ENCODE measurements at regions not wholly inside any gene's neighbourhood (a gene's known extent, or its start where the extent isn't known, plus 50 kb on each side); places are given as distances from the start of the nearest gene placed in this dataset.
A peak's percentile ranks its signal among the peaks of the same experiment; 100 is the strongest.

- peak in 1 of 2 experiments; percentile 20 for DNase-seq (ENCODE audit: low spot score in 2 of 2, unreplicated experiment in 2 of 2)
- no peaks in the 10 kb centered on the region for H3K27me3 Mint-ChIP-seq (ENCODE audit: low read depth)
- no peak overlapping the region for H3K27ac Mint-ChIP-seq
- H3K36me3 Mint-ChIP-seq: no peaks in the 10 kb centered on the region
- no peak overlapping the region for H3K4me3 Mint-ChIP-seq
- TF ChIP-seq CTCF (IDR thresholded peaks at IDR 0.05; ENCODE audit: unreplicated experiment): no peak
- peaks cover 15% of the 10 kb centered on the region for H3K4me1 Mint-ChIP-seq
- H3K9me3 Mint-ChIP-seq: peaks cover 8% of the 10 kb centered on the region
Measured at GRCh38 chrX:69024161-69024736, 141.0 kb downstream of the PJA1 start.

GRCh38 chrX:69022430-69022829 is 142.8 kb downstream of the PJA1 start:
- DNase-seq (ENCODE audit: low spot score in 2 of 2, unreplicated experiment in 2 of 2): no peak

GRCh38 chrX:69021141-69021960 is 143.9 kb downstream of the PJA1 start:
- Mint-ChIP-seq H3K27ac (no peak overlapping the region), H3K4me1 (peaks cover 6% of the 10 kb centered on the region), H3K4me3 (no peak overlapping the region), H3K9me3 (peaks cover 8% of the 10 kb centered on the region), H3K27me3 (ENCODE audit: low read depth) (no peaks in the 10 kb centered on the region), H3K36me3 (no peaks in the 10 kb centered on the region)
- DNase-seq (ENCODE audit: low spot score in 2 of 2, unreplicated experiment in 2 of 2): peak in 1 of 2 experiments; percentile 28
- no peak for TF ChIP-seq CTCF (IDR thresholded peaks at IDR 0.05; ENCODE audit: unreplicated experiment)

More at GRCh38 chrX:69022430-69022829, 142.8 kb downstream of the PJA1 start:
- H3K27ac Mint-ChIP-seq: no peak overlapping the region
- H3K4me3 Mint-ChIP-seq: no peak overlapping the region
- TF ChIP-seq CTCF (IDR thresholded peaks at IDR 0.05; ENCODE audit: unreplicated experiment): no peak
- H3K36me3 Mint-ChIP-seq: no peaks in the 10 kb centered on the region
- H3K9me3 Mint-ChIP-seq: peaks cover 8% of the 10 kb centered on the region
- H3K27me3 Mint-ChIP-seq (ENCODE audit: low read depth): no peaks in the 10 kb centered on the region
- H3K4me1 Mint-ChIP-seq: peaks cover 10% of the 10 kb centered on the region

GRCh38 chrX:69020316-69020715 is 144.9 kb downstream of the PJA1 start:
- no peak for DNase-seq (ENCODE audit: low spot score in 2 of 2, unreplicated experiment in 2 of 2)
- H3K36me3 Mint-ChIP-seq: no peaks in the 10 kb centered on the region
- no peak overlapping the region for H3K4me3 Mint-ChIP-seq
- no peaks in the 10 kb centered on the region for H3K27me3 Mint-ChIP-seq (ENCODE audit: low read depth)
- no peak for TF ChIP-seq CTCF (IDR thresholded peaks at IDR 0.05; ENCODE audit: unreplicated experiment)
- H3K9me3 Mint-ChIP-seq: no peaks in the 10 kb centered on the region
- peaks cover 14% of the 10 kb centered on the region for H3K4me1 Mint-ChIP-seq
- H3K27ac Mint-ChIP-seq: no peak overlapping the region

- TF ChIP-seq CTCF (IDR thresholded peaks at IDR 0.05; ENCODE audit: unreplicated experiment): no peak
- H3K27me3 Mint-ChIP-seq (ENCODE audit: low read depth): no peaks in the 10 kb centered on the region
- H3K36me3 Mint-ChIP-seq: no peaks in the 10 kb centered on the region
- peaks cover 13% of the 10 kb centered on the region for H3K4me1 Mint-ChIP-seq
- DNase-seq (ENCODE audit: low spot score in 2 of 2, unreplicated experiment in 2 of 2): peak in 1 of 2 experiments; percentile 16
- no peak overlapping the region for H3K27ac Mint-ChIP-seq
- no peaks in the 10 kb centered on the region for H3K9me3 Mint-ChIP-seq
- no peak overlapping the region for H3K4me3 Mint-ChIP-seq
Measured at GRCh38 chrX:69019073-69019890, 146.0 kb downstream of the PJA1 start.

Data from mesothelial cell of epicardium (in vitro differentiated cells).